Transverse colon (tissue), 4 donors: ENCODE measurements at regions not wholly inside any gene's neighbourhood (a gene's known extent, or its start where the extent isn't known, plus 50 kb on each side); places are given as distances from the start of the nearest gene placed in this dataset.
"Not testable (repeated sequence)": the region's sequence is repeated elsewhere in the genome, so short reads cannot be mapped to it uniquely, and the experiment has no call there.

ENCODE experiments used
- DNase-seq: peaks from one replicate; pipeline ENCODE4 v3.0.0-alpha.2; 2019
- H3K27ac ChIP-seq, 4 donors: fragments of 200-600 bp; sonication (generic); 2 replicates each; pipeline ENCODE4 v1.5.1; 2016 to 2018; ENCODE audit warnings: inconsistent platforms in 4 of 4
- H3K27me3 ChIP-seq: fragments of 200-600 bp; sonication (generic); 2 replicates; pipeline ENCODE4 v1.5.1; 2017; ENCODE audit warnings: inconsistent platforms
- H3K36me3 ChIP-seq, 4 donors: fragments of 200-600 bp; sonication (generic); 2 replicates each; pipeline ENCODE4 v1.5.1; 2017 to 2019; ENCODE audit warnings: inconsistent platforms in 4 of 4
- H3K4me1 ChIP-seq, 4 donors: fragments of 200-600 bp; sonication (generic); 2 replicates each; pipeline ENCODE4 v1.5.1; 2017 to 2020; ENCODE audit warnings: inconsistent platforms in 4 of 4
- H3K4me3 ChIP-seq, 4 donors: fragments of 200-600 bp; sonication (generic); 1 replicate in 1 of 4; 2 replicates in 3 of 4; pipeline versions ENCODE4 v1.5.1 to v1.6.1; 2017 to 2019; ENCODE audit warnings: inconsistent platforms in 4 of 4
- H3K9me3 ChIP-seq, 2 donors: fragments of 200-600 bp; sonication (generic); 2 replicates each; pipeline ENCODE4 v1.5.1; 2017 to 2019; ENCODE audit warnings: inconsistent platforms in 2 of 2
- WGBS, 2 donors: methylation state at CpG; one replicate each; pipeline ENCODE4 v1.1.5; 2018; ENCODE audit warnings: low coverage in 1 of 2; 5-methylcytosine and 5-hydroxymethylcytosine counted together
- in situ Hi-C, 4 donors: fragments of 200-750 bp; cut with MboI; loops; one replicate each; pipeline versions ENCODE4 v1.15.0 to v1.15.1; 2017; ENCODE audit warnings: low sequenced_read_pairs in 3 of 4, low pct_ligation_motif_present in 1 of 4, low pct_unique_long_range_greater_than_20kb in 1 of 4
- intact Hi-C: fragments of 100-400 bp; cut with DNase I; formaldehyde crosslinking; loops from one replicate; pipeline ENCODE4 v1.15.1; 2023; ENCODE audit warnings: low total_unique reads
- TF ChIP-seq, protein P1 (sequence below), 5 experiments: fragments of 200-600 bp in 3 of 5; fragments of 450-650 bp in 2 of 5; sonication (generic) in 3 of 5; IDR thresholded peaks; 1 replicate in 2 of 5; 2 replicates in 3 of 5; pipeline ENCODE4 v1.5.1; 2016 to 2017; ENCODE audit warnings: antibody characterized with exemption in 5 of 5, inconsistent platforms in 3 of 5, mild to moderate bottlenecking in 2 of 5, moderate library complexity in 1 of 5

GRCh38 chr2:89948102-89948501 is 1256.6 kb downstream of the RPIA start:
- WGBS, 2 donors: 58% methylated on average over 3 of the region's 3 CpGs; no CpG with 5 or more reads in 1 of the 2 donors
- H3K9me3 ChIP-seq, H3K4me1 ChIP-seq, DNase-seq, H3K27me3 ChIP-seq, H3K36me3 ChIP-seq, intact Hi-C loops, in situ Hi-C loops, H3K4me3 ChIP-seq, H3K27ac ChIP-seq: not testable (repeated sequence)

DNA sequence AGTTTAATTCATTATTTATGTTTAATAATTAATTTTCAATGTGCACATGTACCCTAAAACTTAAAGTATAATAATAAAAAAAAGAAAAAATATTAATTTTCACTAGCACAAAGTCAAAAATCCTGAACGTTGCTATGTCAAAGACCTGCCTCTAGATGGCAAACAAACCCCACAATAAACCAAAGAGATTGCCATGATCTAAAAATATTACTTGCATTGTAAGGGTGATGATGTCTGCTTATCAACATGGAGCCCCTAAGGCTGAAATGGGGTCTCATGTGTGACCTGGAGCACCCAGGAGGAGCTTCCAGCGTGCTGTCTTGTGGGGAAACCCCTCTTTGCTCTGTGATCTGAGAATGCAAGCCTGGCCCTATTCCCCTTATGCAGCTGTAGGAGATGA is 1259.3 kb downstream of the RPIA start:
- DNase-seq, H3K27ac ChIP-seq, intact Hi-C loops, in situ Hi-C loops, H3K4me3 ChIP-seq, H3K9me3 ChIP-seq, H3K36me3 ChIP-seq, H3K4me1 ChIP-seq, H3K27me3 ChIP-seq: not testable (repeated sequence)
- WGBS, 2 donors: 0% methylated on average over 1 of the region's 2 CpGs; no CpG with 5 or more reads in 1 of the 2 donors
- TF ChIP-seq, protein P1, sequence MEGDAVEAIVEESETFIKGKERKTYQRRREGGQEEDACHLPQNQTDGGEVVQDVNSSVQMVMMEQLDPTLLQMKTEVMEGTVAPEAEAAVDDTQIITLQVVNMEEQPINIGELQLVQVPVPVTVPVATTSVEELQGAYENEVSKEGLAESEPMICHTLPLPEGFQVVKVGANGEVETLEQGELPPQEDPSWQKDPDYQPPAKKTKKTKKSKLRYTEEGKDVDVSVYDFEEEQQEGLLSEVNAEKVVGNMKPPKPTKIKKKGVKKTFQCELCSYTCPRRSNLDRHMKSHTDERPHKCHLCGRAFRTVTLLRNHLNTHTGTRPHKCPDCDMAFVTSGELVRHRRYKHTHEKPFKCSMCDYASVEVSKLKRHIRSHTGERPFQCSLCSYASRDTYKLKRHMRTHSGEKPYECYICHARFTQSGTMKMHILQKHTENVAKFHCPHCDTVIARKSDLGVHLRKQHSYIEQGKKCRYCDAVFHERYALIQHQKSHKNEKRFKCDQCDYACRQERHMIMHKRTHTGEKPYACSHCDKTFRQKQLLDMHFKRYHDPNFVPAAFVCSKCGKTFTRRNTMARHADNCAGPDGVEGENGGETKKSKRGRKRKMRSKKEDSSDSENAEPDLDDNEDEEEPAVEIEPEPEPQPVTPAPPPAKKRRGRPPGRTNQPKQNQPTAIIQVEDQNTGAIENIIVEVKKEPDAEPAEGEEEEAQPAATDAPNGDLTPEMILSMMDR (IDR thresholded peaks at IDR 0.05): peak in 1 of 5 experiments; percentile 6

- H3K4me3 ChIP-seq, H3K27me3 ChIP-seq, intact Hi-C loops, H3K9me3 ChIP-seq, H3K4me1 ChIP-seq, H3K36me3 ChIP-seq, in situ Hi-C loops, H3K27ac ChIP-seq: not testable (repeated sequence)
- DNase-seq: peak; percentile 15
- 66% methylated on average over 3 of the region's 3 CpGs; no CpG with 5 or more reads in 1 of the 2 donors for WGBS, 2 donors
- TF ChIP-seq, protein P1 (IDR thresholded peaks at IDR 0.05): peak in 2 of 5 experiments; percentile 18 to 23
Observed at GRCh38 chr2:89957236-89957635, 1265.8 kb downstream of the RPIA start.

DNA sequence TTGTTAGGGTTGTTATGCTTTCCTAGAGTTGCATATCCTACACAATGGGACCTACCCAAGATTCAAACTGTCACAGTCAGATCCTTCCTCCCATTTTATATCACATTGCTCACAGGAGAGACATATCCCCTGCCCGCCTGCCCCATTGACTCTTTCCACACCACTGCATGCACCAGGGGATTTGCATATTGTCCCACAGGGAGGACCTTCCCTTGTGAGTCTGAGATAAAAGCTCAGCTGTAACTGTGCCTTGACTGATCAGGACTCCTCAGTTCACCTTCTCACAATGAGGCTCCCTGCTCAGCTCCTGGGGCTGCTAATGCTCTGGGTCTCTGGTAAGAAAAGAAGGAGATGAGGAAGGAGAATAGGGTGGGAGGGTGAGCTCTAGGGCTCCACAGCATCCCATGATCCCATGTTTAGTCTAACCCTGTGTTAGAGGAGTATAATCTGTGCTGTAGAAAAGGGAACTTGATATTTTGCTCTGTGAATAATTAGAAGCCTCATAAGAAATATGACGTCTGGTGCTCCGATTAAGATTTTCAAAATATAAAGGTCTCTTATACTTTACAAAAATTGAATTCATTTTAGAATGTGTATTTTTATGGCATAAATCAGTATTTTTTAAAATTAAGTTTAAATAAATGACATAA is 1268.4 kb downstream of the RPIA start:
- H3K4me3 ChIP-seq, intact Hi-C loops, in situ Hi-C loops, H3K4me1 ChIP-seq, H3K27me3 ChIP-seq, H3K27ac ChIP-seq, DNase-seq, H3K36me3 ChIP-seq, H3K9me3 ChIP-seq: not testable (repeated sequence)
- 81% methylated on average over 2 of the region's 3 CpGs; no CpG with 5 or more reads in 1 of the 2 donors for WGBS, 2 donors

GRCh38 chr2:89960570-89960969 is 1269.1 kb downstream of the RPIA start:
- H3K4me1 ChIP-seq, DNase-seq, in situ Hi-C loops, intact Hi-C loops, H3K4me3 ChIP-seq, H3K27me3 ChIP-seq, H3K9me3 ChIP-seq, H3K27ac ChIP-seq, H3K36me3 ChIP-seq: not testable (repeated sequence)
- WGBS, 2 donors: no CpG with 5 or more reads among the region's 2 CpGs

- H3K4me3 ChIP-seq, in situ Hi-C loops, H3K36me3 ChIP-seq, DNase-seq, H3K27me3 ChIP-seq, H3K4me1 ChIP-seq, H3K27ac ChIP-seq, intact Hi-C loops, H3K9me3 ChIP-seq: not testable (repeated sequence)
- WGBS, 2 donors: 20% methylated on average over 1 of the region's 3 CpGs; no CpG with 5 or more reads in 1 of the 2 donors
Observed at GRCh38 chr2:89968567-89968966, 1277.1 kb downstream of the RPIA start.

DNA sequence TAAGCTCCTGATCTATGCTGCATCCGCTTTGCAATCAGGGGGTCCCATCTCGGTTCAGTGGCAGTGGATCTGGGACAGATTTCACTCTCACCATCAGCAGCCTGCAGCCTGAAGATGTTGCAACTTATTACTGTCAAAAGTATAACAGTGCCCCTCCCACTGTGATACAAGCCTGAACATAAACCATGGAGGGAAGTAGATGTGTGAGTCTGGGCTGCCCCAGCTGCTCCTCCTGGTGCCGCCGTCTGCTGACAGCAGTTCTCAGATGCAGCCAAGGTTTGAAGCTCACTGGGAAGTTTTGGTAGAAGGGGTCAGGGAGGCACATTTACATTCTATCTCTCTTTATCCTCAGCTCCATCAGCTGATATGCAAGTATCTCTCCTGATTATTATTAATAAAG is 1277.7 kb downstream of the RPIA start:
- in situ Hi-C loops, H3K4me3 ChIP-seq, H3K4me1 ChIP-seq, H3K27me3 ChIP-seq, DNase-seq, H3K9me3 ChIP-seq, H3K36me3 ChIP-seq, intact Hi-C loops, H3K27ac ChIP-seq: not testable (repeated sequence)
- 63% methylated on average over 4 of the region's 4 CpGs; no CpG with 5 or more reads in 1 of the 2 donors for WGBS, 2 donors

DNA sequence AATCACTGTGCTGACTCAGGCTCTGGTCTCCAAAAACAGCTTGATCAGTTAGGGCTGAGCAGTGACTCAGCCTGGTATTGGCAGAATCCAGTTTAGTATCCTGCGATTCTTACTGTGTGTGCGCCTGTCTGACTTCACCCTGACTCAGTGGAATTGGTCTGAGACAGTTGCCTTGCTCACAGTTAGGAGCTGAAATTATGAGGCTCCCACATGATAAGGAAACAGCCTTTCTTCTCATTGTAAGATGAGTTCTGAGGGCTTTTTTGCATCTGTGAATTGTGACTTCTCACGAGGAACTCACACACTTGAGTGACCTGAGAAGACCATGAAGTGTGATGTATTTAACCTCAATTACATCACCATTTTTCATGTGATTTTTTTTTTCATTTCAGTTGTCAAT is 1282.4 kb downstream of the RPIA start:
- DNase-seq, H3K9me3 ChIP-seq, H3K4me1 ChIP-seq, H3K27me3 ChIP-seq, intact Hi-C loops, H3K4me3 ChIP-seq, H3K36me3 ChIP-seq, H3K27ac ChIP-seq, in situ Hi-C loops: not testable (repeated sequence)
- 83% methylated on average over 3 of the region's 3 CpGs; no CpG with 5 or more reads in 1 of the 2 donors for WGBS, 2 donors

- not testable (repeated sequence) for DNase-seq
- 45 to 60% methylated on average over 1 to 2 of the region's 2 CpGs for WGBS, 2 donors
Observed at GRCh38 chr2:89979826-89980537, 1288.5 kb downstream of the RPIA start.

More at GRCh38 chr2:89979826-89980537, 1288.5 kb downstream of the RPIA start:
- H3K9me3 ChIP-seq, H3K36me3 ChIP-seq, intact Hi-C loops, H3K4me1 ChIP-seq, in situ Hi-C loops, H3K27ac ChIP-seq, H3K4me3 ChIP-seq, H3K27me3 ChIP-seq: not testable (repeated sequence)
